Thoracic aorta (tissue), 2 donors: ENCODE measurements at regions not wholly inside any gene's neighbourhood (a gene's known extent, or its start where the extent isn't known, plus 50 kb on each side); places are given as distances from the start of the nearest gene placed in this dataset.

ENCODE experiments used
- ATAC-seq: fragments of 150-250 bp; one replicate; pipeline ENCODE4 v1.8.0; 2017; ENCODE audit warnings: low read depth; ENCODE audit not compliant: insufficient number of reproducible peaks, low FRiP score
- DNase-seq: peaks from one replicate; pipeline ENCODE4 v3.0.0-alpha.2; 2020; ENCODE audit warnings: low spot score
- H3K27ac ChIP-seq, 2 donors: fragments of 200-600 bp; sonication (generic); 1 replicate in 1 of 2; 2 replicates in 1 of 2; pipeline ENCODE4 v1.5.1; 2016; ENCODE audit warnings: mild to moderate bottlenecking in 2 of 2, moderate library complexity in 2 of 2
- H3K27me3 ChIP-seq: fragments of 200-600 bp; sonication (generic); replicated peaks from 2 replicates; pipeline ENCODE4 v1.6.0; 2016; ENCODE audit warnings: mild to moderate bottlenecking; ENCODE audit not compliant: insufficient read depth
- H3K36me3 ChIP-seq: fragments of 200-600 bp; sonication (generic); one replicate; pipeline ENCODE4 v1.5.1; 2016
- H3K4me1 ChIP-seq, 2 donors: fragments of 200-600 bp; sonication (generic); 1 replicate in 1 of 2; 2 replicates in 1 of 2; pipeline versions ENCODE4 v1.5.1 to v1.6.0; 2016; ENCODE audit warnings: low read depth in 2 of 2, mild to moderate bottlenecking in 1 of 2; ENCODE audit not compliant: control insufficient read depth in 1 of 2
- H3K4me3 ChIP-seq: fragments of 200-600 bp; sonication (generic); 2 replicates; pipeline ENCODE4 v1.5.1; 2016; ENCODE audit warnings: mild to moderate bottlenecking
- H3K9me3 ChIP-seq: fragments of 200-600 bp; sonication (generic); 2 replicates; pipeline ENCODE4 v1.5.1; 2016
- CTCF ChIP-seq: fragments of 200-600 bp; sonication (generic); IDR thresholded peaks from one replicate; pipeline ENCODE4 v1.5.1; 2019; ENCODE audit warnings: antibody characterized with exemption

GRCh38 chr14:100972118-100972897 is 68.8 kb upstream of the RTL1 start:
- H3K27ac ChIP-seq, result no peak overlapping the region
- no peaks in the 10 kb centered on the region for H3K27me3 ChIP-seq
- H3K4me1 ChIP-seq, result no peaks in the 10 kb centered on the region
- DNase-seq (no peak), ATAC-seq (no peak)
- H3K9me3 ChIP-seq, result no peaks in the 10 kb centered on the region
- H3K36me3 ChIP-seq, result no peaks in the 10 kb centered on the region
- no peak overlapping the region for H3K4me3 ChIP-seq
- no peak for TF ChIP-seq CTCF

GRCh38 chr14:100975671-100976070 is 72.1 kb upstream of the RTL1 start:
- Histone ChIP-seq H3K36me3 (no peaks in the 10 kb centered on the region), H3K9me3 (no peaks in the 10 kb centered on the region), H3K4me1 (no peaks in the 10 kb centered on the region), H3K4me3 (no peak overlapping the region), H3K27me3 (no peaks in the 10 kb centered on the region), H3K27ac (no peak overlapping the region)
- TF ChIP-seq CTCF, result no peak
- no peak for ATAC-seq
- no peak for DNase-seq

- Histone ChIP-seq H3K4me1 (no peaks in the 10 kb centered on the region), H3K9me3 (no peaks in the 10 kb centered on the region), H3K27me3 (no peaks in the 10 kb centered on the region), H3K27ac (no peak overlapping the region), H3K4me3 (no peak overlapping the region), H3K36me3 (no peaks in the 10 kb centered on the region)
- TF ChIP-seq CTCF, result no peak
- ATAC-seq (no peak), DNase-seq (no peak)
These were observed 75.6 kb upstream of the RTL1 start for GRCh38 chr14:100979079-100979478.

- no peaks in the 10 kb centered on the region for H3K4me1 ChIP-seq
- H3K27me3 ChIP-seq, result no peaks in the 10 kb centered on the region
- H3K9me3 ChIP-seq, result no peaks in the 10 kb centered on the region
- ATAC-seq (no peak), DNase-seq (no peak)
- H3K27ac ChIP-seq, result no peak overlapping the region
- TF ChIP-seq CTCF, result no peak
- no peaks in the 10 kb centered on the region for H3K36me3 ChIP-seq
- H3K4me3 ChIP-seq, result no peak overlapping the region
These were observed 76.3 kb upstream of the RTL1 start for GRCh38 chr14:100979780-100980179.

- ATAC-seq (no peak), DNase-seq (no peak)
- Histone ChIP-seq H3K27me3 (no peaks in the 10 kb centered on the region), H3K27ac (no peak overlapping the region), H3K4me3 (no peak overlapping the region), H3K36me3 (no peaks in the 10 kb centered on the region), H3K9me3 (no peaks in the 10 kb centered on the region), H3K4me1 (no peaks in the 10 kb centered on the region)
- TF ChIP-seq CTCF, result no peak
These were observed 77.3 kb upstream of the RTL1 start for GRCh38 chr14:100980823-100981222.
